ENCODE measurements at regions not wholly inside any gene's neighbourhood (a gene's known extent, or its start where the extent isn't known, plus 50 kb on each side); places are given as distances from the start of the nearest gene placed in this dataset.

DNA sequence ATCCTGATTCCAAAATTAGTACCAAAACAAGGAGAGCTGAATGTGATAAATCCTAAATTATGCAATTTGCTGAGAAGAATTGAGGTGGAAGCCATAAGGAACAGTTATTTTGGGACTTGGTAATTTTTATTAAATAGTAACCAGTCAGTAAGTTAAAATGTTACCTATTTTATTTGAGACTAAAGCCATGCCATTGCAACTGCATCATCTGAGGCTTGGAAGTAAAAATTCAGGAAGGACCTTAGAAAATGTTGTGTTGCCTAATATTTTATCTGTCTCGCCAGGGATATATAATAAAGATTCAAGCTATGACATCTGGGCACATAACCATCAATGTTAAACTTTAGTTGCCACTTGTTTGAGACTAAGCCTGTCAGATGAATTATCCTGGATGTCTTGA, 341.3 kb upstream of the MAGEB16 start:
- TF ChIP-seq, protein P1, sequence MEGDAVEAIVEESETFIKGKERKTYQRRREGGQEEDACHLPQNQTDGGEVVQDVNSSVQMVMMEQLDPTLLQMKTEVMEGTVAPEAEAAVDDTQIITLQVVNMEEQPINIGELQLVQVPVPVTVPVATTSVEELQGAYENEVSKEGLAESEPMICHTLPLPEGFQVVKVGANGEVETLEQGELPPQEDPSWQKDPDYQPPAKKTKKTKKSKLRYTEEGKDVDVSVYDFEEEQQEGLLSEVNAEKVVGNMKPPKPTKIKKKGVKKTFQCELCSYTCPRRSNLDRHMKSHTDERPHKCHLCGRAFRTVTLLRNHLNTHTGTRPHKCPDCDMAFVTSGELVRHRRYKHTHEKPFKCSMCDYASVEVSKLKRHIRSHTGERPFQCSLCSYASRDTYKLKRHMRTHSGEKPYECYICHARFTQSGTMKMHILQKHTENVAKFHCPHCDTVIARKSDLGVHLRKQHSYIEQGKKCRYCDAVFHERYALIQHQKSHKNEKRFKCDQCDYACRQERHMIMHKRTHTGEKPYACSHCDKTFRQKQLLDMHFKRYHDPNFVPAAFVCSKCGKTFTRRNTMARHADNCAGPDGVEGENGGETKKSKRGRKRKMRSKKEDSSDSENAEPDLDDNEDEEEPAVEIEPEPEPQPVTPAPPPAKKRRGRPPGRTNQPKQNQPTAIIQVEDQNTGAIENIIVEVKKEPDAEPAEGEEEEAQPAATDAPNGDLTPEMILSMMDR (conservative IDR thresholded peaks at IDR 0.05), result no peak
- no peak for TF ChIP-seq EZH2 (IDR thresholded peaks at IDR 0.05; ENCODE audit: low read depth)
